ENCODE measurements at regions not wholly inside any gene's neighbourhood (a gene's known extent, or its start where the extent isn't known, plus 50 kb on each side); places are given as distances from the start of the nearest gene placed in this dataset.
A peak's percentile ranks its signal among the peaks of the same experiment; 100 is the strongest.

- TF ChIP-seq, protein P1, sequence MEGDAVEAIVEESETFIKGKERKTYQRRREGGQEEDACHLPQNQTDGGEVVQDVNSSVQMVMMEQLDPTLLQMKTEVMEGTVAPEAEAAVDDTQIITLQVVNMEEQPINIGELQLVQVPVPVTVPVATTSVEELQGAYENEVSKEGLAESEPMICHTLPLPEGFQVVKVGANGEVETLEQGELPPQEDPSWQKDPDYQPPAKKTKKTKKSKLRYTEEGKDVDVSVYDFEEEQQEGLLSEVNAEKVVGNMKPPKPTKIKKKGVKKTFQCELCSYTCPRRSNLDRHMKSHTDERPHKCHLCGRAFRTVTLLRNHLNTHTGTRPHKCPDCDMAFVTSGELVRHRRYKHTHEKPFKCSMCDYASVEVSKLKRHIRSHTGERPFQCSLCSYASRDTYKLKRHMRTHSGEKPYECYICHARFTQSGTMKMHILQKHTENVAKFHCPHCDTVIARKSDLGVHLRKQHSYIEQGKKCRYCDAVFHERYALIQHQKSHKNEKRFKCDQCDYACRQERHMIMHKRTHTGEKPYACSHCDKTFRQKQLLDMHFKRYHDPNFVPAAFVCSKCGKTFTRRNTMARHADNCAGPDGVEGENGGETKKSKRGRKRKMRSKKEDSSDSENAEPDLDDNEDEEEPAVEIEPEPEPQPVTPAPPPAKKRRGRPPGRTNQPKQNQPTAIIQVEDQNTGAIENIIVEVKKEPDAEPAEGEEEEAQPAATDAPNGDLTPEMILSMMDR (IDR thresholded peaks at IDR 0.05; ENCODE audit: low read depth, low read length), result no peak
- H3K4me3 ChIP-seq (ENCODE audit: low read depth, low read length), result peak overlapping the region; percentile 27
These were observed 145.5 kb upstream of the POU5F2 start for GRCh38 chr5:93886917-93887361.

GRCh38 chr5:93886098-93886806, 144.9 kb upstream of the POU5F2 start:
- no peak overlapping the region for H3K4me3 ChIP-seq (ENCODE audit: low read depth, low read length)

GRCh38 chr5:93884254-93884653, 142.9 kb upstream of the POU5F2 start:
- TF ChIP-seq, protein P1 (IDR thresholded peaks at IDR 0.05; ENCODE audit: low read depth, low read length), result no peak
- H3K4me3 ChIP-seq (ENCODE audit: low read depth, low read length), result no peak overlapping the region

More at GRCh38 chr5:93886098-93886806, 144.9 kb upstream of the POU5F2 start:
- TF ChIP-seq, protein P1 (IDR thresholded peaks at IDR 0.05; ENCODE audit: low read depth, low read length), result no peak

DNA sequence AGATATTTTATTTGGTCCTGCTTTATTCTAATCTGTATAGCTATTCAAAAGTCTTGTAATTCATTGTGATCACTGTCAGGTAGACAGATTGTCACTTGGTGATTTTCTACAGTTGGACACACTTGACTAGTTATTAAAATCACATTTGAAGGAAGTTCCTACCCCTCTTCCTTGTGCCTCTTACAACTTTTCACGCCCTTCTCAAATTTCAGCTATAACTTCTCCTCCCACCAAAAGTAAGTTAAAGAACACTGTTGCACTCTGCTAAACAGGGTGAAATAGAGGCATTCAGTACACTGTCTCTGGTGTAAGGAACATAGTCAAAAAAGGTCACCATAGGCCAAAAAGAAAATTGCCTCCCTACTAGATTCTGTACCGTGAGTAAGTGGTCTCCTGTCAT, 142.1 kb upstream of the POU5F2 start:
- TF ChIP-seq, protein P1 (IDR thresholded peaks at IDR 0.05; ENCODE audit: low read depth, low read length), result no peak
- H3K4me3 ChIP-seq (ENCODE audit: low read depth, low read length), result no peak overlapping the region

GRCh38 chr5:93875693-93876092, 134.3 kb upstream of the POU5F2 start:
- TF ChIP-seq, protein P1 (IDR thresholded peaks at IDR 0.05; ENCODE audit: low read depth, low read length), result no peak
- H3K4me3 ChIP-seq (ENCODE audit: low read depth, low read length), result no peak overlapping the region

GRCh38 chr5:93874491-93874890, 133.1 kb upstream of the POU5F2 start:
- TF ChIP-seq, protein P1 (IDR thresholded peaks at IDR 0.05; ENCODE audit: low read depth, low read length), result no peak
- no peak overlapping the region for H3K4me3 ChIP-seq (ENCODE audit: low read depth, low read length)

- TF ChIP-seq, protein P1 (IDR thresholded peaks at IDR 0.05; ENCODE audit: low read depth, low read length), result no peak
These were observed 132.7 kb upstream of the POU5F2 start for GRCh38 chr5:93874080-93874479.

More at GRCh38 chr5:93874080-93874479, 132.7 kb upstream of the POU5F2 start:
- H3K4me3 ChIP-seq (ENCODE audit: low read depth, low read length), result no peak overlapping the region
